ENCODE measurements at regions not wholly inside any gene's neighbourhood (a gene's known extent, or its start where the extent isn't known, plus 50 kb on each side); places are given as distances from the start of the nearest gene placed in this dataset.

GRCh38 chr3:103167850-103168249 lies 733.0 kb downstream of the ZPLD1 start:
- TF ChIP-seq CTCF (IDR thresholded peaks at IDR 0.05; ENCODE audit: poor library complexity): no peak
- no peak for TF ChIP-seq EZH2 (IDR thresholded peaks at IDR 0.05; ENCODE audit: borderline replicate concordance)
